CD14-positive monocyte (primary cell): ENCODE measurements at regions not wholly inside any gene's neighbourhood (a gene's known extent, or its start where the extent isn't known, plus 50 kb on each side); places are given as distances from the start of the nearest gene placed in this dataset.

Experiments used
- DNase-seq, 3 donors: peaks; one replicate each; pipeline ENCODE4 v3.0.0-alpha.2; 2011 to 2022
- H2AFZ ChIP-seq: 2 replicates; pipeline ENCODE4 v1.6.0; 2012; ENCODE audit warnings: mild to moderate bottlenecking, low read depth, low read length, inconsistent platforms; ENCODE audit not compliant: insufficient read depth, poor library complexity, severe bottlenecking
- H3K27ac ChIP-seq, 2 donors: 1 replicate in 1 of 2; 2 replicates in 1 of 2; pipeline ENCODE4 v1.5.1; 2012 to 2013; ENCODE audit warnings: low read length in 2 of 2, control low read depth in 1 of 2, inconsistent platforms in 1 of 2, low read depth in 1 of 2, mild to moderate bottlenecking in 1 of 2
- H3K27me3 ChIP-seq, 2 donors: one replicate each; pipeline versions ENCODE4 v1.6.0 to v1.6.1; 2011 to 2013; ENCODE audit warnings: low read length in 2 of 2; ENCODE audit not compliant: control insufficient read depth in 2 of 2, insufficient read depth in 2 of 2
- H3K36me3 ChIP-seq, 2 donors: replicated peaks in 1 of 2; 1 replicate in 1 of 2; 2 replicates in 1 of 2; pipeline versions ENCODE4 v1.5.1 to v1.6.1; 2012 to 2013; ENCODE audit warnings: low read length in 2 of 2, control low read depth in 1 of 2, inconsistent platforms in 1 of 2, mild to moderate bottlenecking in 1 of 2; ENCODE audit not compliant: insufficient read depth in 2 of 2, control insufficient read depth in 1 of 2
- H3K4me1 ChIP-seq, 2 donors: 1 replicate in 1 of 2; 2 replicates in 1 of 2; pipeline versions ENCODE4 v1.5.1 to v1.6.1; 2012 to 2013; ENCODE audit warnings: low read length in 2 of 2, control low read depth in 1 of 2, inconsistent platforms in 1 of 2, mild to moderate bottlenecking in 1 of 2, moderate library complexity in 1 of 2; ENCODE audit not compliant: insufficient read depth in 2 of 2, control insufficient read depth in 1 of 2
- H3K4me2 ChIP-seq: replicated peaks from 2 replicates; pipeline ENCODE3; 2012; ENCODE audit warnings: low read length, moderate library complexity, mild to moderate bottlenecking; ENCODE audit not compliant: poor library complexity, severe bottlenecking; ENCODE audit errors: extremely low read depth
- H3K4me3 ChIP-seq, 3 experiments: fragments of 200-600 bp in 1 of 3; sonication (generic) in 1 of 3; replicated peaks in 1 of 3; 1 replicate in 2 of 3; 2 replicates in 1 of 3; pipeline ENCODE4 v1.5.1; 2011 to 2013; ENCODE audit warnings: low read length in 3 of 3, mild to moderate bottlenecking in 3 of 3, control low read depth in 2 of 3, low read depth in 2 of 3, inconsistent platforms in 1 of 3, moderate library complexity in 1 of 3
- H3K79me2 ChIP-seq: 2 replicates; pipeline ENCODE4 v1.6.0; 2012; ENCODE audit warnings: mild to moderate bottlenecking, control low read depth, inconsistent platforms, low read length, moderate library complexity; ENCODE audit not compliant: insufficient read depth
- H3K9ac ChIP-seq: 2 replicates; pipeline ENCODE4 v1.6.0; 2017; ENCODE audit warnings: low read length, mild to moderate bottlenecking; ENCODE audit not compliant: insufficient read depth, poor library complexity, severe bottlenecking
- H3K9me3 ChIP-seq, 2 donors: replicated peaks in 1 of 2; 1 replicate in 1 of 2; 2 replicates in 1 of 2; pipeline versions ENCODE4 v1.5.1 to v1.6.1; 2012 to 2013; ENCODE audit warnings: low read length in 2 of 2, control low read depth in 1 of 2; ENCODE audit not compliant: control insufficient read depth in 1 of 2, insufficient read depth in 1 of 2
- H4K20me1 ChIP-seq: 2 replicates; pipeline ENCODE4 v1.6.0; 2012; ENCODE audit warnings: mild to moderate bottlenecking, low read length, control low read depth, moderate library complexity; ENCODE audit not compliant: insufficient read depth
- H3K27ac Mint-ChIP-seq, 7 donors: one replicate each; pipeline ENCODE4 v1.8.0; 2020; ENCODE audit warnings: mild to moderate bottlenecking in 7 of 7, mixed read lengths in 7 of 7, moderate library complexity in 6 of 7, inconsistent platforms in 2 of 7
- H3K27me3 Mint-ChIP-seq, 3 donors: one replicate each; pipeline ENCODE4 v1.8.0; 2021 to 2022; ENCODE audit warnings: low read depth in 3 of 3, mild to moderate bottlenecking in 3 of 3, mixed read lengths in 3 of 3, moderate library complexity in 3 of 3, inconsistent platforms in 1 of 3
- H3K36me3 Mint-ChIP-seq, 2 donors: one replicate each; pipeline ENCODE4 v1.8.0; 2020; ENCODE audit warnings: mixed read lengths in 2 of 2, inconsistent platforms in 1 of 2, mild to moderate bottlenecking in 1 of 2
- H3K4me1 Mint-ChIP-seq: one replicate; pipeline ENCODE4 v1.8.0; 2020; ENCODE audit warnings: mild to moderate bottlenecking, mixed read lengths
- H3K4me3 Mint-ChIP-seq, 2 donors: one replicate each; pipeline ENCODE4 v1.8.0; 2020; ENCODE audit warnings: mild to moderate bottlenecking in 2 of 2, mixed read lengths in 2 of 2, moderate library complexity in 1 of 2
- H3K9me3 Mint-ChIP-seq, 7 donors: one replicate each; pipeline ENCODE4 v1.8.0; 2020 to 2022; ENCODE audit warnings: mixed read lengths in 7 of 7, mild to moderate bottlenecking in 6 of 7, moderate library complexity in 6 of 7, inconsistent platforms in 2 of 7
- WGBS: methylation state at CpG from one replicate; pipeline ENCODE4 v1.1.5; 2013; ENCODE audit warnings: missing lambda C conversion rate; ENCODE audit not compliant: insufficient coverage; 5-methylcytosine and 5-hydroxymethylcytosine counted together
- intact Hi-C, 2 donors: fragments of 100-400 bp; cut with micrococcal nuclease; formaldehyde crosslinking; loops; one replicate each; pipeline versions ENCODE4 v1.15.0 to v1.15.1; 2023
- TF ChIP-seq, protein P1 (sequence below): fragments of 200-600 bp; IDR thresholded peaks from one replicate; pipeline ENCODE4 v1.8.0; 2022; ENCODE audit warnings: antibody characterized with exemption, mild to moderate bottlenecking

DNA sequence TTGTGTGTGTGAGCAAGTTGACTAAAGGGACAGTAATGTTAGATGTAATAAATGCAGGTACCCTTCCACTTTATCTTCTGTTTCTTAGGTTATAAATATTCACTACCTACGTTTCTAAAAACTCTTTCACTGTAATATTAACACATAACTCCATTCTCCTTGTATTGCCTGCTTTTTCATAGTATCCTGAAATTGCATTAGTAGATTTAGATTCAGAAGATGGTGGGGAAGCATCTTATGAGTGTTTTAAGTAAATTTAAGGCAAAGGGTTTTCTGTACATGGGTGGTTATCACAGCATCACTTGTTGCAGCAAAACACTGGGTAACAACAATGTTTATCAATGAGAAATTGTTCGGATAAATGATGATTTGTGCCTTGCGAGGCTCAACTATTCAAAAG is 115.2 kb upstream of the VPREB1 start:
- H3K4me1 Mint-ChIP-seq, result no peaks in the 10 kb centered on the region
- no peaks in the 10 kb centered on the region for H3K36me3 Mint-ChIP-seq
- DNase-seq, result no peak
- no peaks in the 10 kb centered on the region for H3K36me3 ChIP-seq
- H3K4me3 ChIP-seq, result no peak overlapping the region
- H3K4me1 ChIP-seq, result no peaks in the 10 kb centered on the region
- intact Hi-C loops, result no loop called here
- H2AFZ ChIP-seq, result no peak overlapping the region
- no peak overlapping the region for H3K27ac ChIP-seq
- H3K9ac ChIP-seq, result no peak overlapping the region
- H3K79me2 ChIP-seq, result no peaks in the 10 kb centered on the region
- no peaks in the 10 kb centered on the region for H3K9me3 Mint-ChIP-seq
- peaks cover 1 to 3% (median 2%) of the 10 kb centered on the region in 3 donors for H3K27me3 Mint-ChIP-seq
- H3K9me3 ChIP-seq, result no peaks in the 10 kb centered on the region
- TF ChIP-seq, protein P1, sequence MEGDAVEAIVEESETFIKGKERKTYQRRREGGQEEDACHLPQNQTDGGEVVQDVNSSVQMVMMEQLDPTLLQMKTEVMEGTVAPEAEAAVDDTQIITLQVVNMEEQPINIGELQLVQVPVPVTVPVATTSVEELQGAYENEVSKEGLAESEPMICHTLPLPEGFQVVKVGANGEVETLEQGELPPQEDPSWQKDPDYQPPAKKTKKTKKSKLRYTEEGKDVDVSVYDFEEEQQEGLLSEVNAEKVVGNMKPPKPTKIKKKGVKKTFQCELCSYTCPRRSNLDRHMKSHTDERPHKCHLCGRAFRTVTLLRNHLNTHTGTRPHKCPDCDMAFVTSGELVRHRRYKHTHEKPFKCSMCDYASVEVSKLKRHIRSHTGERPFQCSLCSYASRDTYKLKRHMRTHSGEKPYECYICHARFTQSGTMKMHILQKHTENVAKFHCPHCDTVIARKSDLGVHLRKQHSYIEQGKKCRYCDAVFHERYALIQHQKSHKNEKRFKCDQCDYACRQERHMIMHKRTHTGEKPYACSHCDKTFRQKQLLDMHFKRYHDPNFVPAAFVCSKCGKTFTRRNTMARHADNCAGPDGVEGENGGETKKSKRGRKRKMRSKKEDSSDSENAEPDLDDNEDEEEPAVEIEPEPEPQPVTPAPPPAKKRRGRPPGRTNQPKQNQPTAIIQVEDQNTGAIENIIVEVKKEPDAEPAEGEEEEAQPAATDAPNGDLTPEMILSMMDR, result no peak
- no peak overlapping the region for H3K4me2 ChIP-seq
- no peak overlapping the region for H3K4me3 Mint-ChIP-seq
- 83% methylated on average over 1 of the region's 3 CpGs for WGBS
- no peaks in the 10 kb centered on the region for H3K27me3 ChIP-seq
- H4K20me1 ChIP-seq, result no peaks in the 10 kb centered on the region
- H3K27ac Mint-ChIP-seq, result no peak overlapping the region

GRCh38 chr22:22128440-22128839 is 116.1 kb upstream of the VPREB1 start:
- Mint-ChIP-seq H3K36me3 (no peaks in the 10 kb centered on the region), H3K27me3 (peaks cover 1 to 3% (median 3%) of the 10 kb centered on the region in 3 donors), H3K4me1 (no peaks in the 10 kb centered on the region), H3K27ac (no peak overlapping the region), H3K9me3 (peaks cover 0 to 3% (median under 1%) of the 10 kb centered on the region in 7 donors), H3K4me3 (no peak overlapping the region)
- WGBS, result 94% methylated on average over 2 of the region's 2 CpGs
- no peaks in the 10 kb centered on the region for H3K27me3 ChIP-seq
- H3K4me2 ChIP-seq, result no peak overlapping the region
- TF ChIP-seq, protein P1, result no peak
- no peak overlapping the region for H3K27ac ChIP-seq
- H3K9me3 ChIP-seq, result peaks cover 0 to 3% of the 10 kb centered on the region in 2 donors
- no peak overlapping the region for H2AFZ ChIP-seq
- intact Hi-C loops, result no loop called here
- no peaks in the 10 kb centered on the region for H3K4me1 ChIP-seq
- no peaks in the 10 kb centered on the region for H4K20me1 ChIP-seq
- no peak for DNase-seq
- no peak overlapping the region for H3K4me3 ChIP-seq
- no peaks in the 10 kb centered on the region for H3K79me2 ChIP-seq
- no peak overlapping the region for H3K9ac ChIP-seq
- no peaks in the 10 kb centered on the region for H3K36me3 ChIP-seq
